ENCODE measurements at regions not wholly inside any gene's neighbourhood (a gene's known extent, or its start where the extent isn't known, plus 50 kb on each side); places are given as distances from the start of the nearest gene placed in this dataset.

GRCh38 chr3:141421639-141422319 lies 53.5 kb downstream of the ZBTB38 start:
- TF ChIP-seq ESRRA (IDR thresholded peaks at IDR 0.05; ENCODE audit: borderline replicate concordance, low read length), result no peak
- TF ChIP-seq CTCF (IDR thresholded peaks at IDR 0.05), result peak; percentile 17; the same call in 1 of the 3 replicates
- no peak for TF ChIP-seq PBX3 (IDR thresholded peaks at IDR 0.05)
- TF ChIP-seq, protein P1, sequence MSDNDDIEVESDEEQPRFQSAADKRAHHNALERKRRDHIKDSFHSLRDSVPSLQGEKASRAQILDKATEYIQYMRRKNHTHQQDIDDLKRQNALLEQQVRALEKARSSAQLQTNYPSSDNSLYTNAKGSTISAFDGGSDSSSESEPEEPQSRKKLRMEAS (IDR thresholded peaks at IDR 0.05), result peak; percentile 59; the same call in 1 of the 2 replicates
- TF ChIP-seq, protein P2, sequence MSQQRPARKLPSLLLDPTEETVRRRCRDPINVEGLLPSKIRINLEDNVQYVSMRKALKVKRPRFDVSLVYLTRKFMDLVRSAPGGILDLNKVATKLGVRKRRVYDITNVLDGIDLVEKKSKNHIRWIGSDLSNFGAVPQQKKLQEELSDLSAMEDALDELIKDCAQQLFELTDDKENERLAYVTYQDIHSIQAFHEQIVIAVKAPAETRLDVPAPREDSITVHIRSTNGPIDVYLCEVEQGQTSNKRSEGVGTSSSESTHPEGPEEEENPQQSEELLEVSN (IDR thresholded peaks at IDR 0.05; ENCODE audit: borderline replicate concordance, low read depth), result no peak

Measured in A549 (cell line).